ENCODE measurements at regions not wholly inside any gene's neighbourhood (a gene's known extent, or its start where the extent isn't known, plus 50 kb on each side); places are given as distances from the start of the nearest gene placed in this dataset.

DNA sequence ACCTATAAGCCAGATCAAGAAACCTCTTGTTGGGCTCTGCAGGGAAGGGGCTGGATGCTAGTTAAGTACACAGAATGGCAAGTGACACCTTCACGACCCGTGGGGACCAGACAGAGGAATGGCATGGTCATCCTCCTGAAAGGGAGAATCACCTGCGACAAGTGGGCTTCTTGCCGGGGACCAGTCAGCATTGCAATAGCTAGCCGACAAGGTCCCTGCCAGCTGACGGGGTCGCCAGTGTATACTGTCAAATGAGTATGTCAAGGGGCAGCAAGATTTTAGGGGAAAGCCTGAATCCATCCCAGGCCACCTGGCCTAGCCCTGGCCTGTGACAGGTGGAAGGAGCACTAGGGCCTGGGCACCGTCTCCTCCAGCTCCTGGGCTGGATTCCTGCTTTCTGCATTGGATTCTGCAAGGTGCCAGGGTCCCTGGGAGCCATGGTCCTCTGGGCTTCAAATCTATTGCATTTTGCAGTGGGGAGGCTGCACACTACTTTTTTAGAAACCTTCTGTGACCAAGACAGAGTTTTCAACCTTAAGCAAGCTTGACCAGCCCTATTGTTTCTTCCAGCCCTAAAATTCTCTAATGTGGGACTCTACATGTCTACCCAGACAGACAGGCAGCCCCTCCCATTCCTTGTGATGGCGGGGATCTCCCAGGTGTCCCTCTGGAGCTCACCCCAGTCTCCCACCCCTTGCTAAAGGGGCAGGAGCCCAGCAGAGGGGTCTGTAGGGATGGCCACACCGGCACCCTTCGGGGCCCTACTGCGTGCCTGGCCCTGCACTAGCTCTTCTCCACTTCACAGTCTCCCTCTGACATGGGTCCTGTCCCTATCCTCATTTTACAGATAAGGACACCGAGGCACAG lies 178.5 kb downstream of the GLI2 start:
- no peaks in the 10 kb centered on the region for H3K4me1 Mint-ChIP-seq
- H3K36me3 Mint-ChIP-seq (ENCODE audit: low read depth): no peaks in the 10 kb centered on the region
- intact Hi-C loops (cut with micrococcal nuclease): no loop called here
- H3K9me3 Mint-ChIP-seq: no peaks in the 10 kb centered on the region
- no peaks in the 10 kb centered on the region for H3K27me3 Mint-ChIP-seq
- H3K27ac Mint-ChIP-seq: no peak overlapping the region
- no peak for DNase-seq
- no peak overlapping the region for H3K4me3 Mint-ChIP-seq

DNA sequence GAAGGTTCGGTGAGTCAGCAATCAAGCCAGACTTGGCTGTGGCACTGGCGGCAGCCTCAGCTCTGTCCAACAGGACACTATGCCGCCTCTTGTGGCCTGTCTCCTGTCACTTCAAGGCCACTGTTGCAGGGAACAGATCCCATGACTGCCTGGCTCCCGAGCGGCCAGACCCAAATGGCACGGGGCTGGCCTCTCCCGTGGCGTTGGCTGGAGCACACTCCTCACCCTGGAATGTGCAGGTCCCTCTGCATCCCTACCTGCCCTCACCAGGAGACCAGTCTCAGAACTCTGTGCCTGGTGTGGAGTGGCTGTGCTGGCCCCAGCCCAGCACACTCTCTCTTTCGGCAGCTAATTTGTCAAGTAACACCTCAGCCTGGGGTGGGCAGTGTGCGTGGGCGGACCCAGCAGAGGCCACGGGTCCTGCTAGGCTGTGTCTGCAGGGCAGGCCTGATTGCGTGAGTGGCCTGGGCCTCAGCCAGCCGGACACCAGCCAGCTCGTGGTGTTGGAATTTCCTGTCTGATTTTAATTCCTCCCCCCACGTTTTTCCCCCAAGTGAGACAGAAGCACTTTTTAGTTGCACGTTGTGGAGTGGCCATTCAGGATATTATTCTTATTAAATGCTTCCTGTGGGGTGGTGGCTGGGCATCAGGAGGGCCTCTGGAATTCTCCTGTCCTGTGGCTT lies 179.3 kb downstream of the GLI2 start:
- intact Hi-C loops (cut with micrococcal nuclease): no loop called here
- no peak overlapping the region for H3K4me3 Mint-ChIP-seq
- H3K27me3 Mint-ChIP-seq: no peaks in the 10 kb centered on the region
- no peaks in the 10 kb centered on the region for H3K4me1 Mint-ChIP-seq
- H3K9me3 Mint-ChIP-seq: no peaks in the 10 kb centered on the region
- no peaks in the 10 kb centered on the region for H3K36me3 Mint-ChIP-seq (ENCODE audit: low read depth)
- no peak overlapping the region for H3K27ac Mint-ChIP-seq
- DNase-seq: no peak

GRCh38 chr2:120915670-120916069 lies 180.0 kb downstream of the GLI2 start:
- Mint-ChIP-seq H3K4me1 (no peaks in the 10 kb centered on the region), H3K27ac (no peak overlapping the region), H3K27me3 (no peaks in the 10 kb centered on the region), H3K36me3 (ENCODE audit: low read depth) (no peaks in the 10 kb centered on the region), H3K4me3 (no peak overlapping the region), H3K9me3 (no peaks in the 10 kb centered on the region)
- intact Hi-C loops (cut with micrococcal nuclease): no loop called here
- no peak for DNase-seq

GRCh38 chr2:120916446-120916845 lies 180.8 kb downstream of the GLI2 start:
- Mint-ChIP-seq H3K27ac (no peak overlapping the region), H3K4me3 (no peak overlapping the region), H3K27me3 (no peaks in the 10 kb centered on the region), H3K4me1 (no peaks in the 10 kb centered on the region), H3K36me3 (ENCODE audit: low read depth) (no peaks in the 10 kb centered on the region), H3K9me3 (no peaks in the 10 kb centered on the region)
- no peak for DNase-seq
- intact Hi-C loops (cut with micrococcal nuclease): no loop called here

- H3K4me3 Mint-ChIP-seq: no peak overlapping the region
- intact Hi-C loops (cut with micrococcal nuclease): no loop called here
- H3K4me1 Mint-ChIP-seq: no peaks in the 10 kb centered on the region
- no peaks in the 10 kb centered on the region for H3K9me3 Mint-ChIP-seq
- H3K36me3 Mint-ChIP-seq (ENCODE audit: low read depth): no peaks in the 10 kb centered on the region
- H3K27me3 Mint-ChIP-seq: no peaks in the 10 kb centered on the region
- H3K27ac Mint-ChIP-seq: no peak overlapping the region
- DNase-seq: no peak
Measured at GRCh38 chr2:120917886-120918285, 182.2 kb downstream of the GLI2 start.

DNA sequence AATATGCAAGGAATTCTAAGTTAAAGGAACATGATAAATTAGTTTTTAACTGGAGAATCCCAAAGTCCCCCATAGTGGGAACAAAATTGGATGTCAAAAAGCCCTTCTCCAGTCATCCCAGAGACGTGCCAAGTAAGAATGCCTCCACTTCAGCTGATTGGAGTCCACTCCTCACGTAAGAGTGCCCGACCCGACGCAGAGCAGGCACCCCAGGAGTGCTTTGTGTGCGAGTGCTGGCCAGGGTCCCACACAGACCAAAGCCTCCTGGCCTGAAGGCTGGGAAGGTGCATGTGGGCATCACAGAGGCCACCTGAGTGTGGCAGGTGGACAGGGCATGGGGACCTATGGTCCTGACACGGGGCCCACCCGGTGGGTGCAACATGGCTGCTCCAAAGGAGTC lies 183.5 kb downstream of the GLI2 start:
- Mint-ChIP-seq H3K27ac (no peak overlapping the region), H3K27me3 (no peaks in the 10 kb centered on the region), H3K4me3 (no peak overlapping the region), H3K4me1 (no peaks in the 10 kb centered on the region), H3K36me3 (ENCODE audit: low read depth) (no peaks in the 10 kb centered on the region), H3K9me3 (no peaks in the 10 kb centered on the region)
- no peak for DNase-seq
- intact Hi-C loops (cut with micrococcal nuclease): no loop called here

GRCh38 chr2:120919771-120920453 lies 184.2 kb downstream of the GLI2 start:
- no peak for DNase-seq
- Mint-ChIP-seq H3K27me3 (no peaks in the 10 kb centered on the region), H3K9me3 (no peaks in the 10 kb centered on the region), H3K27ac (no peak overlapping the region), H3K36me3 (ENCODE audit: low read depth) (no peaks in the 10 kb centered on the region), H3K4me3 (no peak overlapping the region), H3K4me1 (no peaks in the 10 kb centered on the region)
- intact Hi-C loops (cut with micrococcal nuclease): no loop called here

DNA sequence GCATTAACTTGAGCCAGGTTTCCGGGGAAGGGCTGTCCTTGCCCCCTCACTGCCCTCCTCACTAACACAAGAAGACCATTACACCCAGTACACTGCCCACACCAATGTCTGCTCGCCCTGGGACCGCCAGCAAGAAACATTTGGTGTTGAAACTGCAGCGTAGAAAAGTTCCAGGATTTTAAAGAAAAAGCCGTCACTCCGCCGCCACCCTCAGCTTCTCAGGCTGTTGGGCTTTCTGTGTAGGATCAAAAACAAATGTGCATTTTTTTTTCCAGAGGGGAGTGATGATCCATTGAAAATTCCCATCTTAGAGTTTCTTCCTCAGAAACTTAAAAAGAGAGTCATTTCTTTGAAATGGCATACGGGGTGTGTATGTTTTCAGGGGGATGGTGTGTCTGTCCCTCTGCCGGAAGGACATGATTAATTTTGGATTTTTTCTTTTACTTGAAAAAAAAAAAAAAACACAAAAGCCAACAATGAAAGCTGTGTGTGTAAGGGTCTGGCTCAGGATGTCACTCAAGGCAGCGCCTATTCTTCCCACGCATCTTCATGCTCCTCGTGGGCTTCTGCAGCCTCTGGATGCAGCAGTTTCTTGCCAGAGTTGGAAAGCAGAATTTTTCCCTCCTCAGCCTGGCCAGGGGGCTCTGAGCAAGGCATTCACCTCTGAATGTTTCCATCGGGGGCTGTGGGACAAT lies 184.9 kb downstream of the GLI2 start:
- Mint-ChIP-seq H3K4me3 (no peak overlapping the region), H3K9me3 (no peaks in the 10 kb centered on the region)
- no peak for DNase-seq

GRCh38 chr2:120921457-120921856 lies 185.8 kb downstream of the GLI2 start:
- intact Hi-C loops (cut with micrococcal nuclease): no loop called here
- DNase-seq: no peak
- Mint-ChIP-seq H3K27ac (no peak overlapping the region), H3K4me1 (no peaks in the 10 kb centered on the region), H3K4me3 (no peak overlapping the region), H3K27me3 (no peaks in the 10 kb centered on the region), H3K36me3 (ENCODE audit: low read depth) (no peaks in the 10 kb centered on the region), H3K9me3 (no peaks in the 10 kb centered on the region)

More for the DNA sequence above, 184.9 kb downstream of the GLI2 start:
- no peaks in the 10 kb centered on the region for H3K4me1 Mint-ChIP-seq
- no peaks in the 10 kb centered on the region for H3K36me3 Mint-ChIP-seq (ENCODE audit: low read depth)
- H3K27me3 Mint-ChIP-seq: no peaks in the 10 kb centered on the region
- intact Hi-C loops (cut with micrococcal nuclease): no loop called here
- no peak overlapping the region for H3K27ac Mint-ChIP-seq

- H3K4me3 Mint-ChIP-seq: no peak overlapping the region
- no peaks in the 10 kb centered on the region for H3K27me3 Mint-ChIP-seq
- no peak for DNase-seq
- intact Hi-C loops (cut with micrococcal nuclease): no loop called here
- no peaks in the 10 kb centered on the region for H3K36me3 Mint-ChIP-seq (ENCODE audit: low read depth)
- H3K4me1 Mint-ChIP-seq: no peaks in the 10 kb centered on the region
- no peak overlapping the region for H3K27ac Mint-ChIP-seq
- no peaks in the 10 kb centered on the region for H3K9me3 Mint-ChIP-seq
Measured at GRCh38 chr2:120922571-120923332, 187.1 kb downstream of the GLI2 start.

- Mint-ChIP-seq H3K36me3 (ENCODE audit: low read depth) (no peaks in the 10 kb centered on the region), H3K27ac (no peak overlapping the region), H3K4me1 (no peaks in the 10 kb centered on the region), H3K9me3 (no peaks in the 10 kb centered on the region), H3K27me3 (no peaks in the 10 kb centered on the region), H3K4me3 (no peak overlapping the region)
- DNase-seq: no peak
- intact Hi-C loops (cut with micrococcal nuclease): no loop called here
Measured at GRCh38 chr2:120923426-120923825, 187.8 kb downstream of the GLI2 start.

DNA sequence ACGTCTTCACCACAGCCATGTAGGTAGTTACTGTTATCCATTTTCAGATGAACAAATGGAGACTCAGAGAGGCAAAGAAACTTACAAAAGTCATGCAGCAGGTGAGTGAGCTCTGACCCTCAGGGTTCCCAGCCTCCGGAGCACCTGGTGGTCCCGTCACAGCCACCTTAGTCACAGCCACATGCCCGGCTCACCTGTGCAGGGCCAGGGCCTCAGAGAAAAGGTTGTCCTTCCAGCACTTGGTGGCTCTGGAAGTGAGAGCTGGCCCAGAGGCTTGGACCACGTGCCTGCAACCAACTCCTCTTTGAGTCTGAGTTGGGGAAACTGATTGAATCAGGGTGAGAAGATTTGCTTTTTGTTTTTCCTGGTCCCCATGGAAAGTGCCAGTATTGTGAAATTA lies 189.3 kb downstream of the GLI2 start:
- Mint-ChIP-seq H3K27ac (no peak overlapping the region), H3K9me3 (no peaks in the 10 kb centered on the region), H3K27me3 (no peaks in the 10 kb centered on the region), H3K4me1 (no peaks in the 10 kb centered on the region), H3K36me3 (ENCODE audit: low read depth) (no peaks in the 10 kb centered on the region), H3K4me3 (no peak overlapping the region)
- intact Hi-C loops (cut with micrococcal nuclease): no loop called here
- no peak for DNase-seq

- Mint-ChIP-seq H3K4me3 (no peak overlapping the region), H3K4me1 (no peaks in the 10 kb centered on the region), H3K27ac (no peak overlapping the region), H3K27me3 (no peaks in the 10 kb centered on the region), H3K9me3 (no peaks in the 10 kb centered on the region), H3K36me3 (ENCODE audit: low read depth) (no peaks in the 10 kb centered on the region)
- DNase-seq: no peak
- intact Hi-C loops (cut with micrococcal nuclease): no loop called here
Measured at GRCh38 chr2:120926463-120927264, 191.0 kb downstream of the GLI2 start.

Data from activated CD4-positive, alpha-beta T cell treated with anti-CD3 and anti-CD28 coated beads, Interleukin-2, amount 10 ng/mL, durations not matched to agents 24 days and 14 days (primary cell).